ENCODE measurements at regions not wholly inside any gene's neighbourhood (a gene's known extent, or its start where the extent isn't known, plus 50 kb on each side); places are given as distances from the start of the nearest gene placed in this dataset.

- peak; percentile 42 for DNase-seq
Observed at GRCh38 chr19:32224371-32225244, 120.8 kb upstream of the ZNF507 start.

DNA sequence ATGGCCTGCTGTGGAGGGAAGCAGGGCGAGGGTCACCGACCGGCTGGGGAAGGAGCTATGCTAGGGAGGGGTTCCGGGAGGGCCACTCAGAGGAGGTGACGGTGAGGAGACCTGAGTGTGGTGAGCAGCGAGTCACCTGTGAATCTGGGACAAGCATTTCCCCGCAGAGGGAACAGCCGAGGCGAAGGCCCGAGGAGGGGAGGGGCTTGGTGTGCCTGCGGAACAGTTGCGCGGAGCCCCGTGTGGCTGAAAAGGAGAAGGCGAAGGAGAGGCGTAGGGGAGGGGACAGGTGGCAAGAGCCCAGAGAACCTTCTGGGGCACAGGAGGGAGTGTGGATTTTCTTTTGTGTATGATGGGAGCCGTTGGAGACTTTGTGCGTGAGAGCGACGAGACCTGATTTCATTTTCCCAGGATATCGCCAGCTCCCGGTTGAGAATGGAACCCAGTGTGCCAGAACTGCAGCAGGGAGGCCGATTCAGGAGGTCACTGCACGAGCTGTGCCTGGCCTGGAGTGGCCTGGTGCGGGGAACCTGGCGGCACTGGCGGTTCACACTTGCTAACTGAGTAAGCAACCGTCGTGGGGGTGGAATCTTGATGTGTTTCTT, 117.7 kb upstream of the ZNF507 start:
- DNase-seq: no peak

DNA sequence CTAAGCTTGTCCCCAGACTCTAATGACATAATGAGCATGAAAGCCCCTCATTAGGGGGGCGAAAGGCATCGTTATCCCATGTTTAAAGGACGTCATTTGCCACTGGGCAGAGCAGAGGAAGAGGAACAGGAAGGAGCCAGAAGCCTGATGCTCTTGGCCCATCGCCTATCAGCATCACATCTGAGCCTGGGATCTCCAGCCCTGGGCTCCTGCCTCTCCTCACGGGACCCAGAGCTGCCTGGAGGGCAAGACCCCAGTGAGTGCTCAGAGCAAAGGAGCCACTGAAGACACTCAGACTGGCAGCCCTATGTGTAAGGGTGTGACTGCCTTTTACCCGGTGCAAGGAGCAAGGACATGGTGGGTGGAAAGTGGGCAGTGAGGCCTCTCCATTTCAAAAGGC, 115.0 kb upstream of the ZNF507 start:
- no peak for DNase-seq

- no peak for DNase-seq
Observed at GRCh38 chr19:32231020-32231419, 114.4 kb upstream of the ZNF507 start.

DNA sequence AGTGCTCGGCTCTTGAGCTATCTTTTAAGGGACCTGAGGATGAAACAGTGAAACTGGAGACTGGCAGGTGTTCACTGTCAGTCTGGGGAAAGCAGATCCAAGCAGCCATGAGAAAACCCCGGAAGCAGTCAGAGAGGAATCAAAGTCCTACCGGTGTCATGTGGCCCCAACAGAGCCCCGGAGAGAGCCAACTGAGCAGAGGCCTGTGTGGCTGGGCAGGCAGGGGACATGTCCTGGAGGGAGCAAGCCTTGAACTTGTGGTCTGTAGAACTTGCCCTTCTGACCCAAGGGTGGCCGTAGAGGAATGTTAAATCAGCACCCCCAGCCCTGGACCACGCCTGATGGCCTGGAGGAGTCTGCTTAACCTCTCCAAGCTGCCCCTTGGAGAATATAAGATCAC, 113.7 kb upstream of the ZNF507 start:
- DNase-seq: no peak

GRCh38 chr19:32232449-32232848, 113.0 kb upstream of the ZNF507 start:
- no peak for DNase-seq

DNA sequence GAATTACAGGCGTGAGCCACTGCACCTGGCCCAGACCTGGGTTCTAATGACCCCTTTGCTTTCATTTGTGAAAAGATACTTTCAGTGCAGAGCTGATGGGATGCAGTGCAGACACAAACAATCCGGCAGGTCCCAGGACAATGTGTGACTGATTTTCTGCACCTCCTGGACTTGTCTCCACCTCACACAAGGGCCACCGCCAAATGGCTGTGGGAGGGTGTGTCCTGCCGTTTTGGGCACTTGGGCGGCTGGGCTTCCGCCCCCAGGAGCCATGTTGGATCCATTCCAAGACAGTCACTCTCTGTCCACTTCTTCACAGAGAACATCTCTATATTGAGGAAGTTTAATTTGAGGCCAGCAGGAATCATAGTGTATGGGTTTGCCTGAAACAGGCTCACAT, 112.3 kb upstream of the ZNF507 start:
- DNase-seq: no peak

GRCh38 chr19:32233885-32234284, 111.5 kb upstream of the ZNF507 start:
- DNase-seq: no peak

DNA sequence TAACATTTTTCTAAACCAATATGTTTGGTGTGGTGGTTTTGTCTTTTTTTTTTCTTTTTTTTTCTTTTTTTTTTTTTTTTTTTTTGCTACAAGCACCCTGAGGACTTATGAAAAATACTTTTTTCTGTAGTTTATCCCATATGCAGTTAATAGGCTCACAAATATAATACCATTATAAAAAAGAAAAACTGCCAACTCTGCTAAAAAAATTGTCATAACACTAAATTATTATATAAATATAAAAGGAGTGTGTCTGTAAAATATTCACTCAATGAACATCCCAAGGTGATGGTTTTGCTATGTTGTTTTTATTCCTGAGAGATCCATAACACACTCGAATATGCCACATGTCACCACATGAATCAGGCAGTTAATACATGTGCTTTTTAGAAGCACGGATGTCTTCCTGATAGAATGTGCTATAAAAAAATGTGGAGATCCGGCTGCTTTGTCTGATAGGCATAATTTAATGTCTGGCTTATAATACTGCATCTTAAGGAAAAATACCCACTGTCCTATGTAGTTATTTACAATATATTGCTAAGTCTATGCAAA, 110.7 kb upstream of the ZNF507 start:
- DNase-seq: no peak

DNA sequence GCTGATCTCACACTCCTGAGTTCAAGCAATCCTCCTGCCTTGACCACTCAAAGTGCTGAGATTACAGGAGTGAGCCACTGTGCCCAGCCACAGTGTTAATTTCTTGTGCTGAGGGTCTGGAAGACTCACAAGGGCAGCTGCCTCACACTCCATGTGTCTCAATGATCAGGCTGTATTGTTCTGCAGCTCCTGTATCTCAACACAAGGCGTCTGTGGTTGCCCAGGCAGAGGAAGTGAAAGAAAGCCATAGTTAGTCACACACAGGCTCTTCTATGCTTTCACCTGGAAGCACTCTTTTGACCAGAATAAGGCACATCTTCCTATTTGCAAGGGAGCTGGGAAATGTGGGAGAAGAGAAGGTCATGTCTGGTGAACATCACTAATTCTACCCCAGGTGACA, 107.3 kb upstream of the ZNF507 start:
- no peak for DNase-seq

- no peak for DNase-seq
Observed at GRCh38 chr19:32240316-32240715, 105.1 kb upstream of the ZNF507 start.

GRCh38 chr19:32241306-32241705, 104.1 kb upstream of the ZNF507 start:
- no peak for DNase-seq

- no peak for DNase-seq
Observed at GRCh38 chr19:32241932-32242710, 103.3 kb upstream of the ZNF507 start.

DNA sequence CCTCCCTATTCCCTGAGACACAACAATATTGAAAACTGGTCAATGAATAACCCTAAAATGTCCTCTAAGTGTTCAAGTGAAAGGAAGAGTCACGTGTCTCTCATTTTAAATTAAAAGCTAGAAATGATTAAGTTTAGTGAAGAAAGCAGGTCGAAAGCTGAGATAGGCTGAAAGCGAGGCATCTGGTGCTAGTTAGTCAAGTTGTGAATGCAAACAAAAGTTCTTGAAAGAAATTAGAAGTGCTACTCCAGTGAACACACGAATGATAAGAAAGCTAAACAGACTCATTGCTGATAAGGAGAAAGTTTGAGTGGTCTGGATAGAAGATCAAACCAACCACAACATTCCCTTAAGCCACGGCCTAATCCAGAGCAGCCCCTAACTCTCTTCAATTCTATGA, 99.4 kb upstream of the ZNF507 start:
- no peak for DNase-seq

DNA sequence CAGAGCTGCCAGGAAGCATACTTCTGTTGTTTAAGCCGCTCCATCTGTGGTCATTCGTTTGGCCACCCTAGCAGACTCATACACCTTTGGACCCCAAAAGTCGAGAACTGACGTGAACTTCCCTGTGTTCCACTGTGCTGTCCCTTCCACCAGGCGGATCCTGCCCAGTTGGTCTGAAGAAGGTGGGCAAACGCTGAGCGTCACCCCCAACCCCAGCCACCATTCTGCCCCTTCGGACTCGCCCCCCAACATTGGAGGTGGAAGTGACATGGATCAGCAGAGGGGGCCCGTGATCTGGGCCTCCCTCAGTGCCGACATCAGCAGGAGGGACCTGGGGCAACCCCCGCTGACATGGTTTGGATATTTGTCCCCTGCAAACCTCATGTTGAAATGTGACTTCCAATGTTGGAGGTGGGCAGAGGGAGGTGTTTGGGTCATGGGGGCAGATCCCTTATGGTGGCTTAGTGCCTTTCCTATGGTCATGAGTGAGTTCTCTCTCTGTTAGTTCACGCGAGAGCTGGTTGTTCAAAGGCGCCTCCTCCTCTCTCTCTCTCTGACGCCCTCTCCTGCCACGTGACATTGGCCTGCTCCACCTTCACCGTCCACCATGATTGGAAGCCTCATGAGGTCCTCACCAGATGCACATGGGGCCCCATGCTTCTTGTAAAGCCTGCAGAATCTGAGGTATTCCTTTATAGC, 93.6 kb upstream of the ZNF507 start:
- no peak for DNase-seq

DNA sequence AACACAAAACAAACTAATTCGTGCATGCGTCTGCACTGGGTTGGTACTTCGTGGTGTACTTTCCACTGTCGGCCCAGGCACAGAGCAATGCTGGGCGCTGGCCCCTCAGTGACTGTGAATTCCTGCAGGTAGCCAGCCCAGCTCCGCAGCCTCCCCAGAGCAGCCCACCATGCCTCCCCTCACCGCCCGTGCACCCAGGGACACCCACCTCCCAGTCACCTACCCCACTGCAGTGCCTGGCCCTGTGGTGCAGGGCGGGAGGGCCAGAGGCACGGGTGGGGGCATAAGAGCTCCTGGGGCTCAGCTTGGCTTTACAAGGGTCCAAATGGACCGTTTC, 93.1 kb upstream of the ZNF507 start:
- DNase-seq: no peak

DNA sequence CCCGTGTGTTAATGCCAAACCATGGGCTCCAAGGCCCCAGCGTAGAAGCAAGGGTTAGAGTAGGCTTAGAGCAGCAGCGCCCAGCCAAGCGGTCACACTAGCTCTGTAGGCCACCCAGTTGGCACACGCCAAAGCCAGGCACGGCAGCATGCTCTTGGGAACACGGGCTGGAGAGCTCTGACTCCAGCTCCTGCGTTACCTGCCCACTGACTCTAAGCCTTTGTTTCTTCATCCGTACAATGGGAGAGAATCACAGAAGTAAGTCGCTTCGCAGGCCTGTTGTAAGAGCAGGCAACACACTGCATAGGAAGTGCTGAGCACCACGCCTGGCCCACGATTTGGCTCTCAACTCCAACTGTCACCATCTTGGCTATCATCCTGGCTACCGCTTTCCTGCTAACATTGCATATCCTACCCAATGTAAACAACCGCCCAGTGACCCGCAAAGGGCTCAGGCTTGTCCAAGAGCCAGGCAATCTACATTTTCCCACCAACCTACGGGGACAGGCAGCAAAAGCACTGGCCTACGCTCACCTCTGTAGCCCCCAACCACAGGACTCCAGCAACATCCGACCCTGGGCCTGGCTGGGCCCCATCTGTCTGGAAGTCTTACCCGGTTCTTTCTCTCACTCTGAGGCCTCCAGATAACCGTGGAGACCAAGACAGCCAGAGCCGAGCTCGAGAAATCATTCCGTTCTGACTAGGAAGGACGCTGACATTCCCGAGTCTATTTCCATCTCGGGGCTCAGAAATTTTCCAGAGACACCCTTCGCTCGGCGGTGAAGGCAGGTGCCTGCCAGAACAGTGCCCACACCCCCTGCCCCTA, 91.5 kb upstream of the ZNF507 start:
- no peak for DNase-seq

- DNase-seq: no peak
Observed at GRCh38 chr19:32254509-32254890, 90.9 kb upstream of the ZNF507 start.

DNA sequence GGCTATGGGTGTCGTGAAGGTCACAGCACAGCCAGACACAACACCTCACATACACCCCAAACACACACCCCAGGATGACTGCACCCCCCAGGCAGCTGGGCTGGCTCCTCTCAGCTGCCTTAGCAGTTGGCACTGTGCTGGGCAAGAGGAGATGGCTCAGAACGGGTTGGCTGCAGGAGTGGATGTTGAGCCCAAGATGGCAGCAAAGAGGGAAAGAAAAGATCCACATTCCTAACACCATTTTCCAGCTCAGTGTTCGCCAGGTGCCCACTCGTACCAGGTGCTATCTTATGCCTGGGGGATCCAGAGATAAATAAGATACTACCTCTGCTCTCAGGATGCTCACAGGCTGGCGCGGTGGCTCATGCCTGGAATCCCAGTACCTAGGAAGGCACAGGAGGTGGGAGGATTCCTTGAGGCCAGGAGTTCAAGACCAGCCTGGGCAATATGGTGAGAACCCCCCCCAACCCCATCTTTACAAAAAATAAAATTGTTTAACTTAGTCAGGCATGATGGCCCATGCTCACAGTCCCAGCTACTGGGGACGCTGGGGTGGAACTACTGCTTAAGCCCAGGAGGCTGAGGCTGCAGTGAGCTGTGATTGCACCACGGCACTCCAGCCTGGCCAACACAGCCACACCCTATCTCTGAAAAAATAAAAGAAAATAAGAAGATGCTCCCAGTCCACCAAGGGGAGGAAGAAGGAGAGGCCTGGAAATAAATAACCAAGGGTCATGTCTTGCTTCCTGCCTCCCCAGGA, 89.7 kb upstream of the ZNF507 start:
- DNase-seq: no peak

DNA sequence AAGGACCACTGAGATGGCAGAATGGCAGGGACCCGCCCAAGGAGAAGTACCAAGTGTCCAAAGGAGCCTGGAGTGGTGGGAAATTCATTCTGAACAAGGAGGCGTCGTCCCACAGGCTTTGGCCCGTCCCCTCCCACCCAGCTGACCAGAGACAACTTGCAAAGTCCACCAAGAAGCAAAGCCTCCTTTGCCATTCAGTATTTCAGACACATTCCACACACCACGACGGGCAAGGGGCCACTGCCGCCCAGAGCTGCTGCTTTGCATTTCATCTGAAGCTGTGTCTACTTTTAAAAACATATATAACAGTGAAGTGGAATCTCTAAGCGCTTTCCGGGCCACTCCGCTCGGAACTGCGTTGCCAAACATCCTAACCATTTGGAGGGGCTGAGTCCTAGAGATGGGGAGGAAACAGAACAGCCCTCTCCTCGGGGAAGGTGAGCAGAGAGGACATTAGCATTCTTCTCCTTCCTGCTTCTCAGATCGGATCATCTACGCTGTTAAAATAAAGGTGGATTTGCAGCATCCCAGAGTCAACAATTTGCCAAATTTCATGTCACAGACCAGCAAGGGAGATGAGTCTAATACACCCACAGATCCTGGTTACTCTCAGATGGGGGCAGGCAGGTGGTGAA, 89.0 kb upstream of the ZNF507 start:
- DNase-seq: no peak

All from activated T-cell treated with anti-CD3 and anti-CD28 coated beads for 4 hours (primary cell).